ENCODE measurements at regions not wholly inside any gene's neighbourhood (a gene's known extent, or its start where the extent isn't known, plus 50 kb on each side); places are given as distances from the start of the nearest gene placed in this dataset.

- no peak for TF ChIP-seq CTCF (IDR thresholded peaks at IDR 0.05; ENCODE audit: low read depth, low read length)
- Histone ChIP-seq H3K27ac (no peak overlapping the region), H3K36me3 (no peaks in the 10 kb centered on the region), H3K9me3 (ENCODE audit: low read depth) (no peaks in the 10 kb centered on the region), H3K27me3 (no peaks in the 10 kb centered on the region), H3K4me3 (no peak overlapping the region), H3K4me1 (ENCODE audit: low read depth) (no peaks in the 10 kb centered on the region)
- DNase-seq (ENCODE audit: low read depth in 1 of 2, low spot score in 1 of 2) = no peak
Observed at GRCh38 chr6:112459758-112460304, 112.7 kb downstream of the RFPL4B start.

GRCh38 chr6:112464901-112465665 lies 118.0 kb downstream of the RFPL4B start:
- H3K4me3 ChIP-seq = no peak overlapping the region
- no peak for TF ChIP-seq CTCF (IDR thresholded peaks at IDR 0.05; ENCODE audit: low read depth, low read length)
- peaks cover 15% of the 10 kb centered on the region for H3K4me1 ChIP-seq (ENCODE audit: low read depth)
- H3K27ac ChIP-seq = no peak overlapping the region
- no peaks in the 10 kb centered on the region for H3K36me3 ChIP-seq
- no peaks in the 10 kb centered on the region for H3K27me3 ChIP-seq
- DNase-seq (ENCODE audit: low read depth in 1 of 2, low spot score in 1 of 2) = no peak
- no peaks in the 10 kb centered on the region for H3K9me3 ChIP-seq (ENCODE audit: low read depth)

GRCh38 chr6:112466373-112467151 lies 119.4 kb downstream of the RFPL4B start:
- DNase-seq (ENCODE audit: low read depth in 1 of 2, low spot score in 1 of 2) = peak in 1 of 2 donors; percentile 49
- Histone ChIP-seq H3K9me3 (ENCODE audit: low read depth) (no peaks in the 10 kb centered on the region), H3K36me3 (no peaks in the 10 kb centered on the region), H3K4me3 (no peak overlapping the region), H3K27ac (no peak overlapping the region), H3K27me3 (no peaks in the 10 kb centered on the region), H3K4me1 (ENCODE audit: low read depth) (peaks cover 15% of the 10 kb centered on the region)
- no peak for TF ChIP-seq CTCF (IDR thresholded peaks at IDR 0.05; ENCODE audit: low read depth, low read length)

GRCh38 chr6:112468359-112468758 lies 121.2 kb downstream of the RFPL4B start:
- H3K27ac ChIP-seq = no peak overlapping the region
- H3K27me3 ChIP-seq = no peaks in the 10 kb centered on the region
- peaks cover 15% of the 10 kb centered on the region for H3K4me1 ChIP-seq (ENCODE audit: low read depth)
- no peaks in the 10 kb centered on the region for H3K36me3 ChIP-seq
- no peak for TF ChIP-seq CTCF (IDR thresholded peaks at IDR 0.05; ENCODE audit: low read depth, low read length)
- DNase-seq (ENCODE audit: low read depth in 1 of 2, low spot score in 1 of 2) = peak; percentile 27 to 30
- H3K9me3 ChIP-seq (ENCODE audit: low read depth) = no peaks in the 10 kb centered on the region
- H3K4me3 ChIP-seq = no peak overlapping the region

- DNase-seq (ENCODE audit: low read depth in 1 of 2, low spot score in 1 of 2) = no peak
- no peaks in the 10 kb centered on the region for H3K36me3 ChIP-seq
- H3K27ac ChIP-seq = no peak overlapping the region
- no peaks in the 10 kb centered on the region for H3K9me3 ChIP-seq (ENCODE audit: low read depth)
- no peak overlapping the region for H3K4me3 ChIP-seq
- H3K4me1 ChIP-seq (ENCODE audit: low read depth) = peaks cover 15% of the 10 kb centered on the region
- TF ChIP-seq CTCF (IDR thresholded peaks at IDR 0.05; ENCODE audit: low read depth, low read length) = no peak
- no peaks in the 10 kb centered on the region for H3K27me3 ChIP-seq
Observed at GRCh38 chr6:112469306-112469705, 122.2 kb downstream of the RFPL4B start.
